Tibial nerve (tissue), 3 donors: ENCODE measurements at regions not wholly inside any gene's neighbourhood (a gene's known extent, or its start where the extent isn't known, plus 50 kb on each side); places are given as distances from the start of the nearest gene placed in this dataset.

Experiments
- CTCF ChIP-seq, 5 experiments: fragments of 200-600 bp in 3 of 5; fragments of 450-650 bp in 2 of 5; sonication (generic) in 3 of 5; IDR thresholded peaks; one replicate each; pipeline ENCODE4 v1.5.1; 2016 to 2019; ENCODE audit warnings: antibody characterized with exemption in 5 of 5, mild to moderate bottlenecking in 3 of 5, moderate library complexity in 2 of 5
- POLR2A ChIP-seq, 2 donors: fragments of 450-650 bp; IDR thresholded peaks; one replicate each; pipeline ENCODE4 v1.6.1; 2017; ENCODE audit warnings: antibody characterized with exemption in 2 of 2, mild to moderate bottlenecking in 2 of 2, moderate library complexity in 2 of 2

- no peak for TF ChIP-seq CTCF (IDR thresholded peaks at IDR 0.05)
- TF ChIP-seq POLR2A (IDR thresholded peaks at IDR 0.05), result no peak
Observed at GRCh38 chr1:112265931-112266330, 130.1 kb upstream of the CTTNBP2NL start.
